ENCODE measurements at regions not wholly inside any gene's neighbourhood (a gene's known extent, or its start where the extent isn't known, plus 50 kb on each side); places are given as distances from the start of the nearest gene placed in this dataset.

DNA sequence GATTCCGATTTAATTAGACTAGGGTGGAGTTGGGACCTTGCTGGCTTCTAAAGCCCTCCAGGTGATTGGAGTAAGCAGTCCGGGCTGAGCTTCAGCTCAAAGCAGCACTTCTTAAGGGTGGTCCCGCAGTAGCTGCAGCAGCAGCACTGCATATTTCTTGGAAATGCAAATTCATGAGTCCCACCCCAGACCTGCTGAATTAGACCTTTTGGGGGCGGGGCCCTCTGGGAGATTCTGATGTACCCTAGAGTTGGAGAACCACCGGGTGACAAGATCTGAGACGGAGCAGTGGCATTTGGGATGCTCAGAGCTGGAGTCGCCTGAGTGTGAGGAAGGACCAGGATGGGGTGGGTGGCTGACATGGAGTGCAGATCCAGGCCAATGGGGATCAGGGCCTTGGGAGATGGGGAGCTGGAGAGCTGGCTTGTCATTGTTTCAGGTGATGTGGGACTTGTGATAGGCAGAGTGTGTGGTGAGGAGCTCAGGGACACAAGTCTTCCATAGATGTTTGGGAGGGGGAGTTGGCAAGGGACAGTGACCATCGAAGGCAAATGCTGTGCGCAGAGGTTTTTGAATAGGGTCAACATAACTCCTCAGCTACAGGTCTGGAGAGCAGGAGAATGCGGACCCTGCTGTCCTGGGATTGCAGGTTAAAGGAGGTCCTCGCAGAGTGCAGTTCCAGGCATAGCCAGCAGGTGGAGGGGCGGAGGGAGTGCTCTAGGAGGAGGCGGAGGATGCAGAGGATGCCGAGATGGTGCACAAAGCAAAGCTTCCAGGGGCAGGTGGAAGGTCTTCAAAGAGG, 130.9 kb upstream of the RAB12 start:
- no peaks in the 10 kb centered on the region for H3K9me3 ChIP-seq (ENCODE audit: severe bottlenecking)
- TF ChIP-seq, protein P1, sequence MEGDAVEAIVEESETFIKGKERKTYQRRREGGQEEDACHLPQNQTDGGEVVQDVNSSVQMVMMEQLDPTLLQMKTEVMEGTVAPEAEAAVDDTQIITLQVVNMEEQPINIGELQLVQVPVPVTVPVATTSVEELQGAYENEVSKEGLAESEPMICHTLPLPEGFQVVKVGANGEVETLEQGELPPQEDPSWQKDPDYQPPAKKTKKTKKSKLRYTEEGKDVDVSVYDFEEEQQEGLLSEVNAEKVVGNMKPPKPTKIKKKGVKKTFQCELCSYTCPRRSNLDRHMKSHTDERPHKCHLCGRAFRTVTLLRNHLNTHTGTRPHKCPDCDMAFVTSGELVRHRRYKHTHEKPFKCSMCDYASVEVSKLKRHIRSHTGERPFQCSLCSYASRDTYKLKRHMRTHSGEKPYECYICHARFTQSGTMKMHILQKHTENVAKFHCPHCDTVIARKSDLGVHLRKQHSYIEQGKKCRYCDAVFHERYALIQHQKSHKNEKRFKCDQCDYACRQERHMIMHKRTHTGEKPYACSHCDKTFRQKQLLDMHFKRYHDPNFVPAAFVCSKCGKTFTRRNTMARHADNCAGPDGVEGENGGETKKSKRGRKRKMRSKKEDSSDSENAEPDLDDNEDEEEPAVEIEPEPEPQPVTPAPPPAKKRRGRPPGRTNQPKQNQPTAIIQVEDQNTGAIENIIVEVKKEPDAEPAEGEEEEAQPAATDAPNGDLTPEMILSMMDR (IDR thresholded peaks at IDR 0.05; ENCODE audit: low read depth, low read length), result peak; percentile 91
- DNase-seq, result peak; percentile 81
- H3K4me3 ChIP-seq (ENCODE audit: low read depth, low read length), result no peak overlapping the region
- no peaks in the 10 kb centered on the region for H3K36me3 ChIP-seq
- H3K27ac ChIP-seq, result no peak overlapping the region
- no peaks in the 10 kb centered on the region for H3K27me3 ChIP-seq (ENCODE audit: insufficient read depth, low read depth, severe bottlenecking)

- no peaks in the 10 kb centered on the region for H3K27me3 ChIP-seq (ENCODE audit: insufficient read depth, low read depth, severe bottlenecking)
- DNase-seq, result no peak
- no peak overlapping the region for H3K27ac ChIP-seq
- H3K9me3 ChIP-seq (ENCODE audit: severe bottlenecking), result no peaks in the 10 kb centered on the region
- TF ChIP-seq, protein P1 (IDR thresholded peaks at IDR 0.05; ENCODE audit: low read depth, low read length), result no peak
- no peaks in the 10 kb centered on the region for H3K36me3 ChIP-seq
- H3K4me3 ChIP-seq (ENCODE audit: low read depth, low read length), result no peak overlapping the region
These were observed 130.3 kb upstream of the RAB12 start for GRCh38 chr18:8478968-8479370.

DNA sequence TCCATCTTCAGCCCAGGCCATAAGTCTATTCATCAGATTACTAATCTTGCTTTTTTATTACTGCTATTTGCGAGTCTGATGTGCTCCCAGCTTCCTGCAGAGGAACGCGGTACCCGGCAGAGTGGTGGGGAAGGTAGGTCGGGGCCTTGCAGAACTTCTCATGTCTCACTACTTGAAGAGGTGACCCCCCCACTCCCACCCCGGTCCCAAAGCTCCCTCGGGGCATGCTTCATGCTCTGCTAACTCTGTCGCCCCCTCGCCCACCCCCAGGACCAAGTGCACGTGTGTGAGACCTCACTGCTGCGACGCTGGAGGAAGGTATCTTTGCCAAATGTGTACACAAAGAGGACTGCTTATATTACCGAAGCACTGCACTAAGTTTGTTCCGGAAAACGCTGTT, 129.4 kb upstream of the RAB12 start:
- Histone ChIP-seq H3K36me3 (no peaks in the 10 kb centered on the region), H3K4me3 (ENCODE audit: low read depth, low read length) (no peak overlapping the region), H3K27me3 (ENCODE audit: insufficient read depth, low read depth, severe bottlenecking) (no peaks in the 10 kb centered on the region), H3K9me3 (ENCODE audit: severe bottlenecking) (no peaks in the 10 kb centered on the region), H3K27ac (no peak overlapping the region)
- no peak for DNase-seq
- TF ChIP-seq, protein P1 (IDR thresholded peaks at IDR 0.05; ENCODE audit: low read depth, low read length), result no peak

DNA sequence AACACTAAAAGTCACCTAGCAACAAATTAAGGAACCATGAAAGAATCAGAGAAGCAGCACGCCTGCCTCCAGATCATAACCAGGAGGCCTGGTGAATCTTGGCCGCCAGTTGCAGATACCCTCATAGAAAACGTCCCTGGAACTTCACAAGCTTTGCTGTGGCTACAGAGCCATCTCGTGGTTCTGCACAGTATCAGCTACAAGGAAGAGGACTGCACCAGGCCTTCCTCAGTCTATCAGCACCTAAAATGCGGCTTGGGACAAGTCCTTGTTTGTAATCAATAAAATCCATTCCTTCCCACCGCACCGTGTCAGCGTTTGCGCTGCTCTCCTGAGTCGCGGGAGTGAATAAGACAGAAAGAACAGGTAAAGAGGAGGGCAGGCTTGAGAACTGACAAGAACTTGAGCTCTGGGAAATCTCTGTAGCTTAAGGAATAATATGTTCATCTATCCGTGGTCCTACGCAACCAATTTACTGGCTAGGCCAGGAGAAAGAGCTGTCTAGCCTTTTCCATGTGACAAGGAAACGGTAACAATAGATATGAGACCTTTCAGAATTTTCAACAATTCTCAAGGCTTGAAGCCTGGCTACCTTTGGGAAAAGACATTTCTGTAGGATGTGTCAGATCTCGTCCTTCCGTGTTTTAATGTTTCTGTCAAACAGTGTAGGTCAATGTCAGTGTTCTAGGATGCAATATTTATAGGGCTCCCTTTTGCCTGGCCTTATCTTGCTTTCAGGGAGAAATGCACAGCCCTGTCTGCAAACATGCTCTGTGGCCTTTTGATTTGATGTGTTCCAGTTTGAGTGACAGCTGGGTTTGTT, 128.5 kb upstream of the RAB12 start:
- H3K36me3 ChIP-seq, result no peaks in the 10 kb centered on the region
- no peaks in the 10 kb centered on the region for H3K9me3 ChIP-seq (ENCODE audit: severe bottlenecking)
- DNase-seq, result peak; percentile 64
- TF ChIP-seq, protein P1 (IDR thresholded peaks at IDR 0.05; ENCODE audit: low read depth, low read length), result peak; percentile 78
- H3K27me3 ChIP-seq (ENCODE audit: insufficient read depth, low read depth, severe bottlenecking), result no peaks in the 10 kb centered on the region
- H3K27ac ChIP-seq, result no peak overlapping the region
- H3K4me3 ChIP-seq (ENCODE audit: low read depth, low read length), result no peak overlapping the region

DNA sequence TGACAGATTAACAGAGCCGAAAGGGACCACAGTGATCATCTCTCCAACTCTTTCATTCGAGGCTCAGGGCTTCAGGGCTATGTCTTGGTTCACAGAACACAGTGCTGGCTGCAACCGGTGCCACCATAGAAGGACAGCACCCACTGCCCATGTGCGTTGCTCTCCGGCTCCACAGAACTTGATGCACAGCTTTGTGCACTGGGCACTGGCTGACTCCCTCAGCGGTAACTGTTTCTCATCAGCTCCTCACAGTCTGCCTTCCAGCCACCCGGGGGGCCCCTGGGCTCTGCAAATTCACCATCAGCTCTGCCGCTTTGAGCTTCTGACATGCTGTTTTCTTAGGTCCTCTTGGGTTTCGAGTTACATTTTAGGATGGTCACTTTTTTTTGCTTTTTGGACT, 124.3 kb upstream of the RAB12 start:
- no peaks in the 10 kb centered on the region for H3K36me3 ChIP-seq
- no peak overlapping the region for H3K27ac ChIP-seq
- TF ChIP-seq, protein P1 (IDR thresholded peaks at IDR 0.05; ENCODE audit: low read depth, low read length), result no peak
- no peak for DNase-seq
- no peak overlapping the region for H3K4me3 ChIP-seq (ENCODE audit: low read depth, low read length)
- H3K9me3 ChIP-seq (ENCODE audit: severe bottlenecking), result no peaks in the 10 kb centered on the region
- no peaks in the 10 kb centered on the region for H3K27me3 ChIP-seq (ENCODE audit: insufficient read depth, low read depth, severe bottlenecking)

All from WERI-Rb-1 (cell line).